ENCODE measurements at regions not wholly inside any gene's neighbourhood (a gene's known extent, or its start where the extent isn't known, plus 50 kb on each side); places are given as distances from the start of the nearest gene placed in this dataset.

GRCh38 chr10:50951365-50951764, 65.9 kb upstream of the A1CF start:
- no peak for TF ChIP-seq EZH2 (IDR thresholded peaks at IDR 0.05; ENCODE audit: low read depth, unreplicated experiment)
- no peak for TF ChIP-seq CTCF (conservative IDR thresholded peaks at IDR 0.05; ENCODE audit: low read depth in 2 of 2)
- TF ChIP-seq POLR2AphosphoS5 (IDR thresholded peaks at IDR 0.05; ENCODE audit: low read depth) = no peak
- no peak for TF ChIP-seq EZH2phosphoT487 (IDR thresholded peaks at IDR 0.05; ENCODE audit: unreplicated experiment)
- no peak for TF ChIP-seq ETS1 (IDR thresholded peaks at IDR 0.05)
- no peak for TF ChIP-seq REST (IDR thresholded peaks at IDR 0.05; ENCODE audit: unreplicated experiment)
- no peak for TF ChIP-seq NANOG (IDR thresholded peaks at IDR 0.05; ENCODE audit: borderline replicate concordance)
- TF ChIP-seq ZNF331 (CRISPR knock-in tag; IDR thresholded peaks at IDR 0.05; ENCODE audit: low read depth) = no peak
- no peak for TF ChIP-seq CREB1 (CRISPR knock-in tag; IDR thresholded peaks at IDR 0.05; ENCODE audit: low read depth)
- TF ChIP-seq STAT1 (IDR thresholded peaks at IDR 0.05; ENCODE audit: unreplicated experiment) = no peak
- no peak for TF ChIP-seq JUNB (IDR thresholded peaks at IDR 0.05; ENCODE audit: unreplicated experiment)
- no peak for TF ChIP-seq ZNF114 (CRISPR knock-in tag; IDR thresholded peaks at IDR 0.05)
- TF ChIP-seq ZNF462 (CRISPR knock-in tag; IDR thresholded peaks at IDR 0.05) = no peak

Data from GM23338 (cell line).